Peyer's patch (tissue), 4 donors: ENCODE measurements at regions not wholly inside any gene's neighbourhood (a gene's known extent, or its start where the extent isn't known, plus 50 kb on each side); places are given as distances from the start of the nearest gene placed in this dataset.

ENCODE experiments used
- DNase-seq, 3 donors: peaks; one replicate each; pipeline ENCODE4 v3.0.0-alpha.2; 2017 to 2019
- H3K27ac ChIP-seq, 4 donors: fragments of 200-600 bp; sonication (generic); one replicate each; pipeline ENCODE4 v1.5.1; 2016 to 2019
- H3K27me3 ChIP-seq, 2 donors: fragments of 200-600 bp; sonication (generic); one replicate each; pipeline ENCODE4 v1.5.1; 2019
- H3K36me3 ChIP-seq, 3 donors: fragments of 200-600 bp; sonication (generic); one replicate each; pipeline ENCODE4 v1.5.1; 2016 to 2019
- H3K4me1 ChIP-seq, 4 donors: fragments of 200-600 bp; sonication (generic); one replicate each; pipeline ENCODE4 v1.5.1; 2016 to 2019
- H3K4me3 ChIP-seq, 4 donors: fragments of 200-600 bp; sonication (generic); 1 replicate in 3 of 4; 2 replicates in 1 of 4; pipeline ENCODE4 v1.5.1; 2016 to 2019; ENCODE audit warnings: mild to moderate bottlenecking in 1 of 4
- H3K9me3 ChIP-seq, 4 donors: fragments of 200-600 bp; sonication (generic); one replicate each; pipeline ENCODE4 v1.5.1; 2016 to 2019; ENCODE audit warnings: mild to moderate bottlenecking in 1 of 4
- CTCF ChIP-seq, 6 experiments: fragments of 450-650 bp in 4 of 6; fragments of 200-600 bp in 2 of 6; sonication (generic) in 1 of 6; IDR thresholded peaks; one replicate each; pipeline ENCODE4 v1.5.1; 2017 to 2019; ENCODE audit warnings: antibody characterized with exemption in 6 of 6, mild to moderate bottlenecking in 3 of 6, moderate library complexity in 1 of 6
- POLR2A ChIP-seq, 2 donors: fragments of 450-650 bp; IDR thresholded peaks; one replicate each; pipeline ENCODE4 v1.5.1; 2017; ENCODE audit warnings: antibody characterized with exemption in 2 of 2, mild to moderate bottlenecking in 2 of 2, moderate library complexity in 2 of 2

GRCh38 chr2:175457895-175458448 lies 276.5 kb upstream of the ATP5MC3 start:
- no peaks in the 10 kb centered on the region for H3K9me3 ChIP-seq
- TF ChIP-seq CTCF (IDR thresholded peaks at IDR 0.05): no peak
- TF ChIP-seq POLR2A (IDR thresholded peaks at IDR 0.05): no peak
- H3K27me3 ChIP-seq: no peaks in the 10 kb centered on the region
- DNase-seq: no peak
- no peaks in the 10 kb centered on the region for H3K36me3 ChIP-seq
- no peak overlapping the region for H3K27ac ChIP-seq
- no peaks in the 10 kb centered on the region for H3K4me1 ChIP-seq
- H3K4me3 ChIP-seq: no peak overlapping the region

GRCh38 chr2:175454953-175455389 lies 273.5 kb upstream of the ATP5MC3 start:
- no peaks in the 10 kb centered on the region for H3K27me3 ChIP-seq
- H3K27ac ChIP-seq: no peak overlapping the region
- no peak overlapping the region for H3K4me3 ChIP-seq
- no peak for TF ChIP-seq CTCF (IDR thresholded peaks at IDR 0.05)
- no peak for TF ChIP-seq POLR2A (IDR thresholded peaks at IDR 0.05)
- no peaks in the 10 kb centered on the region for H3K9me3 ChIP-seq
- H3K4me1 ChIP-seq: no peaks in the 10 kb centered on the region
- H3K36me3 ChIP-seq: no peaks in the 10 kb centered on the region
- no peak for DNase-seq

- Histone ChIP-seq H3K9me3 (no peaks in the 10 kb centered on the region), H3K4me3 (no peak overlapping the region), H3K27ac (no peak overlapping the region), H3K4me1 (no peaks in the 10 kb centered on the region), H3K36me3 (no peaks in the 10 kb centered on the region), H3K27me3 (no peaks in the 10 kb centered on the region)
- no peak for DNase-seq
- TF ChIP-seq POLR2A (IDR thresholded peaks at IDR 0.05) (no peak), CTCF (IDR thresholded peaks at IDR 0.05) (no peak)
Observed at GRCh38 chr2:175450029-175450760, 268.7 kb upstream of the ATP5MC3 start.

- H3K9me3 ChIP-seq: no peaks in the 10 kb centered on the region
- H3K27me3 ChIP-seq: no peaks in the 10 kb centered on the region
- no peak overlapping the region for H3K4me3 ChIP-seq
- H3K4me1 ChIP-seq: no peaks in the 10 kb centered on the region
- no peak for DNase-seq
- TF ChIP-seq POLR2A (IDR thresholded peaks at IDR 0.05) (no peak), CTCF (IDR thresholded peaks at IDR 0.05) (no peak)
- H3K36me3 ChIP-seq: no peaks in the 10 kb centered on the region
- H3K27ac ChIP-seq: no peak overlapping the region
Observed at GRCh38 chr2:175449616-175450015, 268.1 kb upstream of the ATP5MC3 start.

GRCh38 chr2:175446201-175446600 lies 264.7 kb upstream of the ATP5MC3 start:
- TF ChIP-seq CTCF (IDR thresholded peaks at IDR 0.05) (no peak), POLR2A (IDR thresholded peaks at IDR 0.05) (no peak)
- Histone ChIP-seq H3K4me1 (no peaks in the 10 kb centered on the region), H3K36me3 (no peaks in the 10 kb centered on the region), H3K27ac (no peak overlapping the region), H3K27me3 (no peaks in the 10 kb centered on the region), H3K9me3 (no peaks in the 10 kb centered on the region), H3K4me3 (no peak overlapping the region)
- no peak for DNase-seq
